ENCODE measurements at regions not wholly inside any gene's neighbourhood (a gene's known extent, or its start where the extent isn't known, plus 50 kb on each side); places are given as distances from the start of the nearest gene placed in this dataset.

DNA sequence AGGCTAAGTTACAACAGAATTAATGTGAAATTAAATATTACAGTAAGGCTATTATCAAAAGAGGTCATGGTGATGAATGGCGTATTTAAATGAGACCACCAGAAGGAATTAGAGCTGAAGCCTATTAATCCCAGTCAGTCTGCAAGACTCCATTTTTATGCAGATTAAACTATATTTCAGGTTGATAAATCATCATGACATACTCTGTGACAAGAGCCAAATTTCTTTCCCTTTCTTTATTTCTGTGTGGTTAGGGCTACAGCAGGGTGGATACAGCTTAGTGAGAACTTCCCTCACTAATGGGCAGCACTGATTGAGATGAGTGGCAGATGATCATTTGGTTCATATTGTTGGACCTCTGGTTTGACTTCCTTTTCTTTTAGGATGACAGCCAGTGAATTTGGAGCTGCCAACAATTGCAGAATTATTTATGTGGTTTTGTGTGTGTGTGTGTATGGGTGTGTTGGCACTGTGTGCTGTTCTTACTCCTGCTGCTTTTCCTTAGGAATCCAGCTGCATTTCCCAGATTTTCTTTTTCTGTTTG, 481.3 kb downstream of the PIK3C3 start:
- H3K4ac ChIP-seq (ENCODE audit: low read length), result no peak overlapping the region

GRCh38 chr18:42437001-42437400, 482.0 kb downstream of the PIK3C3 start:
- H2AFZ ChIP-seq (ENCODE audit: low read length), result no peak overlapping the region
- no CpG with 5 or more reads among the region's 5 CpGs for WGBS, 2 donors (ENCODE audit: extremely low coverage in 2 of 2, insufficient read length in 2 of 2, insufficient replicate concordance in 1 of 2)
- no peak overlapping the region for H3K14ac ChIP-seq (ENCODE audit: low read length)
- DNase-seq (ENCODE audit: low spot score), result no peak
- no peak overlapping the region for H4K8ac ChIP-seq (ENCODE audit: low read depth, low read length)
- H3K18ac ChIP-seq (ENCODE audit: low read length), result no peak overlapping the region
- H3K27me3 ChIP-seq (ENCODE audit: control insufficient read depth in 3 of 3, insufficient read depth in 3 of 3, low read depth in 1 of 3, low read length in 3 of 3), result no peaks in the 10 kb centered on the region
- H3K4me2 ChIP-seq (ENCODE audit: insufficient read depth, low read length, poor library complexity, severe bottlenecking), result no peak overlapping the region
- H3K4me3 ChIP-seq (ENCODE audit: low read length in 2 of 2), result no peak overlapping the region
- H3K9me3 ChIP-seq (replicated peaks in 1 of 2; ENCODE audit: control insufficient read depth in 2 of 2, insufficient read depth in 1 of 2, low read depth in 1 of 2, low read length in 2 of 2), result no peaks in the 10 kb centered on the region
- no peaks in the 10 kb centered on the region for H3K79me1 ChIP-seq (ENCODE audit: low read depth, low read length)
- H3K27ac ChIP-seq (replicated peaks; ENCODE audit: low read length), result no peak overlapping the region
- H3K9ac ChIP-seq (ENCODE audit: low read depth, low read length, poor library complexity), result no peak overlapping the region
- no peak overlapping the region for H3K23ac ChIP-seq (ENCODE audit: low read depth, low read length, poor library complexity)
- H3K36me3 ChIP-seq (replicated peaks in 1 of 2; ENCODE audit: control insufficient read depth in 2 of 2, insufficient read depth in 2 of 2, low read length in 2 of 2), result no peaks in the 10 kb centered on the region
- H2AK5ac ChIP-seq (ENCODE audit: low read depth, low read length), result no peak overlapping the region
- H3K4ac ChIP-seq (ENCODE audit: low read length), result no peak overlapping the region
- no peak overlapping the region for H4K91ac ChIP-seq (ENCODE audit: low read depth, low read length, poor library complexity)
- H2BK12ac ChIP-seq (ENCODE audit: low read length), result no peak overlapping the region
- no peaks in the 10 kb centered on the region for H3K4me1 ChIP-seq (ENCODE audit: control insufficient read depth in 2 of 2, insufficient read depth in 1 of 2, low read depth in 1 of 2, low read length in 2 of 2)
- H2BK5ac ChIP-seq (ENCODE audit: low read length), result no peak overlapping the region
- no peak overlapping the region for H2BK120ac ChIP-seq (ENCODE audit: low read depth, low read length)
- H2BK15ac ChIP-seq (ENCODE audit: low read length), result no peak overlapping the region

More for the DNA sequence above, 481.3 kb downstream of the PIK3C3 start:
- no peaks in the 10 kb centered on the region for H3K79me1 ChIP-seq (ENCODE audit: low read depth, low read length)
- H2BK5ac ChIP-seq (ENCODE audit: low read length), result no peak overlapping the region
- no peak overlapping the region for H3K23ac ChIP-seq (ENCODE audit: low read depth, low read length, poor library complexity)
- no peak overlapping the region for H2BK15ac ChIP-seq (ENCODE audit: low read length)
- H4K91ac ChIP-seq (ENCODE audit: low read depth, low read length, poor library complexity), result no peak overlapping the region
- H3K14ac ChIP-seq (ENCODE audit: low read length), result no peak overlapping the region
- no peak overlapping the region for H4K8ac ChIP-seq (ENCODE audit: low read depth, low read length)
- no peaks in the 10 kb centered on the region for H3K9me3 ChIP-seq (replicated peaks in 1 of 2; ENCODE audit: control insufficient read depth in 2 of 2, insufficient read depth in 1 of 2, low read depth in 1 of 2, low read length in 2 of 2)
- no peaks in the 10 kb centered on the region for H3K27me3 ChIP-seq (ENCODE audit: control insufficient read depth in 3 of 3, insufficient read depth in 3 of 3, low read depth in 1 of 3, low read length in 3 of 3)
- no peak overlapping the region for H2AFZ ChIP-seq (ENCODE audit: low read length)
- no peak overlapping the region for H2BK12ac ChIP-seq (ENCODE audit: low read length)
- H3K18ac ChIP-seq (ENCODE audit: low read length), result no peak overlapping the region
- no peak overlapping the region for H3K4me2 ChIP-seq (ENCODE audit: insufficient read depth, low read length, poor library complexity, severe bottlenecking)
- no peaks in the 10 kb centered on the region for H3K36me3 ChIP-seq (replicated peaks in 1 of 2; ENCODE audit: control insufficient read depth in 2 of 2, insufficient read depth in 2 of 2, low read length in 2 of 2)
- H3K9ac ChIP-seq (ENCODE audit: low read depth, low read length, poor library complexity), result no peak overlapping the region
- WGBS, 2 donors (ENCODE audit: extremely low coverage in 2 of 2, insufficient read length in 2 of 2, insufficient replicate concordance in 1 of 2), result no CpG with 5 or more reads among the region's 1 CpG
- no peak overlapping the region for H2AK5ac ChIP-seq (ENCODE audit: low read depth, low read length)
- no peak for DNase-seq (ENCODE audit: low spot score)
- H2BK120ac ChIP-seq (ENCODE audit: low read depth, low read length), result no peak overlapping the region
- no peak overlapping the region for H3K27ac ChIP-seq (replicated peaks; ENCODE audit: low read length)
- no peaks in the 10 kb centered on the region for H3K4me1 ChIP-seq (ENCODE audit: control insufficient read depth in 2 of 2, insufficient read depth in 1 of 2, low read depth in 1 of 2, low read length in 2 of 2)
- no peak overlapping the region for H3K4me3 ChIP-seq (ENCODE audit: low read length in 2 of 2)

GRCh38 chr18:42437646-42438045, 482.6 kb downstream of the PIK3C3 start:
- Histone ChIP-seq H2AK5ac (ENCODE audit: low read depth, low read length) (no peak overlapping the region), H2BK12ac (ENCODE audit: low read length) (no peak overlapping the region), H3K9me3 (replicated peaks in 1 of 2; ENCODE audit: control insufficient read depth in 2 of 2, insufficient read depth in 1 of 2, low read depth in 1 of 2, low read length in 2 of 2) (no peaks in the 10 kb centered on the region), H3K4me1 (ENCODE audit: control insufficient read depth in 2 of 2, insufficient read depth in 1 of 2, low read depth in 1 of 2, low read length in 2 of 2) (no peaks in the 10 kb centered on the region), H2AFZ (ENCODE audit: low read length) (no peak overlapping the region), H3K36me3 (replicated peaks in 1 of 2; ENCODE audit: control insufficient read depth in 2 of 2, insufficient read depth in 2 of 2, low read length in 2 of 2) (no peaks in the 10 kb centered on the region), H2BK15ac (ENCODE audit: low read length) (no peak overlapping the region), H4K91ac (ENCODE audit: low read depth, low read length, poor library complexity) (no peak overlapping the region), H3K14ac (ENCODE audit: low read length) (no peak overlapping the region), H3K18ac (ENCODE audit: low read length) (no peak overlapping the region), H3K27ac (replicated peaks; ENCODE audit: low read length) (no peak overlapping the region), H2BK120ac (ENCODE audit: low read depth, low read length) (no peak overlapping the region), H2BK5ac (ENCODE audit: low read length) (no peak overlapping the region), H3K9ac (ENCODE audit: low read depth, low read length, poor library complexity) (no peak overlapping the region), H3K4ac (ENCODE audit: low read length) (no peak overlapping the region), H3K4me3 (ENCODE audit: low read length in 2 of 2) (no peak overlapping the region), H3K79me1 (ENCODE audit: low read depth, low read length) (no peaks in the 10 kb centered on the region), H3K23ac (ENCODE audit: low read depth, low read length, poor library complexity) (no peak overlapping the region), H3K4me2 (ENCODE audit: insufficient read depth, low read length, poor library complexity, severe bottlenecking) (no peak overlapping the region), H3K27me3 (ENCODE audit: control insufficient read depth in 3 of 3, insufficient read depth in 3 of 3, low read depth in 1 of 3, low read length in 3 of 3) (no peaks in the 10 kb centered on the region), H4K8ac (ENCODE audit: low read depth, low read length) (peak overlapping the region; percentile 95)
- DNase-seq (ENCODE audit: low spot score), result no peak
- no CpG with 5 or more reads among the region's 2 CpGs for WGBS, 2 donors (ENCODE audit: extremely low coverage in 2 of 2, insufficient read length in 2 of 2, insufficient replicate concordance in 1 of 2)

- H3K27me3 ChIP-seq (ENCODE audit: control insufficient read depth in 3 of 3, insufficient read depth in 3 of 3, low read depth in 1 of 3, low read length in 3 of 3), result no peaks in the 10 kb centered on the region
- peaks cover 6 to 7% of the 10 kb centered on the region in 2 donors for H3K9me3 ChIP-seq (replicated peaks in 1 of 2; ENCODE audit: control insufficient read depth in 2 of 2, insufficient read depth in 1 of 2, low read depth in 1 of 2, low read length in 2 of 2)
- no peak overlapping the region for H3K9ac ChIP-seq (ENCODE audit: low read depth, low read length, poor library complexity)
- no peak for DNase-seq (ENCODE audit: low spot score)
- no peak overlapping the region for H2AK5ac ChIP-seq (ENCODE audit: low read depth, low read length)
- no peak overlapping the region for H2AFZ ChIP-seq (ENCODE audit: low read length)
- H3K4me2 ChIP-seq (ENCODE audit: insufficient read depth, low read length, poor library complexity, severe bottlenecking), result no peak overlapping the region
- no peak overlapping the region for H2BK120ac ChIP-seq (ENCODE audit: low read depth, low read length)
- no peaks in the 10 kb centered on the region for H3K79me1 ChIP-seq (ENCODE audit: low read depth, low read length)
- WGBS, 2 donors (ENCODE audit: extremely low coverage in 2 of 2, insufficient read length in 2 of 2, insufficient replicate concordance in 1 of 2), result no CpG with 5 or more reads among the region's 3 CpGs
- H4K8ac ChIP-seq (ENCODE audit: low read depth, low read length), result no peak overlapping the region
- no peak overlapping the region for H3K4ac ChIP-seq (ENCODE audit: low read length)
- H3K36me3 ChIP-seq (replicated peaks in 1 of 2; ENCODE audit: control insufficient read depth in 2 of 2, insufficient read depth in 2 of 2, low read length in 2 of 2), result no peaks in the 10 kb centered on the region
- no peak overlapping the region for H3K23ac ChIP-seq (ENCODE audit: low read depth, low read length, poor library complexity)
- H3K4me3 ChIP-seq (ENCODE audit: low read length in 2 of 2), result no peak overlapping the region
- no peaks in the 10 kb centered on the region for H3K4me1 ChIP-seq (ENCODE audit: control insufficient read depth in 2 of 2, insufficient read depth in 1 of 2, low read depth in 1 of 2, low read length in 2 of 2)
- no peak overlapping the region for H2BK5ac ChIP-seq (ENCODE audit: low read length)
- no peak overlapping the region for H3K27ac ChIP-seq (replicated peaks; ENCODE audit: low read length)
- H3K14ac ChIP-seq (ENCODE audit: low read length), result no peak overlapping the region
- no peak overlapping the region for H4K91ac ChIP-seq (ENCODE audit: low read depth, low read length, poor library complexity)
- no peak overlapping the region for H2BK15ac ChIP-seq (ENCODE audit: low read length)
- no peak overlapping the region for H2BK12ac ChIP-seq (ENCODE audit: low read length)
- H3K18ac ChIP-seq (ENCODE audit: low read length), result no peak overlapping the region
These were observed 487.6 kb downstream of the PIK3C3 start for GRCh38 chr18:42442656-42443055.

Measured in neuronal stem cell (in vitro differentiated cells).